ENCODE measurements at regions not wholly inside any gene's neighbourhood (a gene's known extent, or its start where the extent isn't known, plus 50 kb on each side); places are given as distances from the start of the nearest gene placed in this dataset.

- no peak for DNase-seq
Measured at GRCh38 chr1:239676522-239677273, 290.3 kb downstream of the CHRM3 start.

GRCh38 chr1:239677362-239677761, 291.0 kb downstream of the CHRM3 start:
- DNase-seq: no peak

GRCh38 chr1:239678181-239678580, 291.8 kb downstream of the CHRM3 start:
- no peak for DNase-seq

- no peak for DNase-seq
Measured at GRCh38 chr1:239682046-239682445, 295.7 kb downstream of the CHRM3 start.

- no peak for DNase-seq
Measured at GRCh38 chr1:239682960-239683359, 296.6 kb downstream of the CHRM3 start.

GRCh38 chr1:239686386-239686785, 300.0 kb downstream of the CHRM3 start:
- DNase-seq: no peak

- DNase-seq: no peak
Measured at GRCh38 chr1:239696317-239696716, 309.9 kb downstream of the CHRM3 start.

- DNase-seq: no peak
Measured at GRCh38 chr1:239700667-239701066, 314.3 kb downstream of the CHRM3 start.

GRCh38 chr1:239703075-239703474, 316.7 kb downstream of the CHRM3 start:
- DNase-seq: no peak

- DNase-seq: peak in 1 of 58 donors; percentile 11
Measured at GRCh38 chr1:239706245-239706892, 320.0 kb downstream of the CHRM3 start.

GRCh38 chr1:239707615-239708014, 321.2 kb downstream of the CHRM3 start:
- DNase-seq: no peak

GRCh38 chr1:239708622-239709021, 322.3 kb downstream of the CHRM3 start:
- DNase-seq: no peak

GRCh38 chr1:239711768-239712167, 325.4 kb downstream of the CHRM3 start:
- no peak for DNase-seq

GRCh38 chr1:239717097-239717917, 330.9 kb downstream of the CHRM3 start:
- no peak for DNase-seq

- no peak for DNase-seq
Measured at GRCh38 chr1:239717918-239718184, 331.5 kb downstream of the CHRM3 start.

- no peak for DNase-seq
Measured at GRCh38 chr1:239718571-239718970, 332.2 kb downstream of the CHRM3 start.

GRCh38 chr1:239718997-239719628, 332.7 kb downstream of the CHRM3 start:
- DNase-seq: no peak

GRCh38 chr1:239719642-239720258, 333.4 kb downstream of the CHRM3 start:
- DNase-seq: no peak

- DNase-seq: no peak
Measured at GRCh38 chr1:239722035-239722434, 335.7 kb downstream of the CHRM3 start.

- no peak for DNase-seq
Measured at GRCh38 chr1:239723776-239724367, 337.5 kb downstream of the CHRM3 start.

GRCh38 chr1:239725371-239725770, 339.0 kb downstream of the CHRM3 start:
- no peak for DNase-seq

Data from anterior cingulate cortex (tissue), 58 donors.